ENCODE measurements at regions not wholly inside any gene's neighbourhood (a gene's known extent, or its start where the extent isn't known, plus 50 kb on each side); places are given as distances from the start of the nearest gene placed in this dataset.

DNA sequence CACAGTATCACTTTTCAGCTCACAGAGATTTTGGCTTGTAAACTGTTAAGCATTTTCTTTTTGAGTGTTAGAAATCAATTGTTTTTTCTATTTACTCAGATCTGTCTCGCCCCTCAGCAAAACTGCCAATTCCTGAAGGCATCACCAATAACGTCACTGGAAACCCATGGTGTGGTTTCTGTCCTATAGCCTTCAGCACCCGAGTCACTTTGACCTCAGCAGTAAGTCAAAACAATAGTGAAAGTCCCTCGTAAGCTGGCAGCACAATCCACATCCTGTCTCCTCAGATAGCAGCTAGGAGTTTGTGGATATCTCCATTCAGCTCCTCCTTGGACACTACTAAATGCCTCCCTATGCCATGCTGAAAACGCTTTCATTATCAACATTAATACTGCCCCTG lies 1787.4 kb upstream of the ADGRL3 start:
- H3K4me1 ChIP-seq (ENCODE audit: control insufficient read depth, insufficient read depth, low read length), result no peaks in the 10 kb centered on the region
- CTCF ChIA-PET, result no interaction called here
- no peak overlapping the region for H3K4me2 ChIP-seq (ENCODE audit: control insufficient read depth, insufficient read depth)
- no peaks in the 10 kb centered on the region for H3K27me3 ChIP-seq (replicated peaks in 1 of 2; ENCODE audit: control insufficient read depth in 2 of 2, insufficient read depth in 2 of 2, low read length in 1 of 2)
- no peak overlapping the region for H2AFZ ChIP-seq (ENCODE audit: control insufficient read depth, low read depth, low read length)
- POLR2A ChIA-PET, result no interaction called here
- H3K27ac ChIP-seq (ENCODE audit: control insufficient read depth, insufficient read depth), result no peak overlapping the region
- DNase-seq (ENCODE audit: low read depth, low spot score), result no peak
- RAD21 ChIA-PET (ENCODE audit: unreplicated experiment), result no interaction called here
- no peaks in the 10 kb centered on the region for H4K20me1 ChIP-seq (ENCODE audit: control insufficient read depth, insufficient read depth)
- H3K9ac ChIP-seq (ENCODE audit: control insufficient read depth, insufficient read depth, low read length), result no peak overlapping the region
- no peaks in the 10 kb centered on the region for H3K36me3 ChIP-seq (ENCODE audit: control insufficient read depth in 2 of 2, insufficient read depth in 2 of 2, low read length in 1 of 2)
- BruUV-seq (replicated peaks), result no TSS peak
- no peaks in the 10 kb centered on the region for H3K9me3 ChIP-seq (replicated peaks; ENCODE audit: control insufficient read depth, insufficient read depth, low read length)
- intact Hi-C loops (cut with micrococcal nuclease; ENCODE audit: unreplicated experiment), result no loop called here
- WGBS (ENCODE audit: insufficient coverage, insufficient replicate concordance, low lambda C conversion rate, missing lambda C conversion rate), result 6% methylated on average over 5 of the region's 5 CpGs
- in situ Hi-C loops (cut with MboI), result no loop called here
- SMC1A ChIA-PET (ENCODE audit: uncharacterized antibody, unreplicated experiment), result interaction anchor here (0.7 kb wide), 1 partner anchor 15 kb away, joined by 3 read pairs; no protein-coding TSS in a partner anchor
- no peak for FAIRE-seq
- no peaks in the 10 kb centered on the region for H3K79me2 ChIP-seq (ENCODE audit: control insufficient read depth, insufficient read depth, low read length)
- no peak for ATAC-seq
- no peak overlapping the region for H3K4me3 ChIP-seq
- no peak for TF ChIP-seq RUNX3 (IDR thresholded peaks at IDR 0.05; ENCODE audit: low read length)
- TF ChIP-seq MEF2A (IDR thresholded peaks at IDR 0.05; ENCODE audit: insufficient read depth, low read depth, low read length), result no peak
- no peak for TF ChIP-seq SIN3A (IDR thresholded peaks at IDR 0.05; ENCODE audit: low read depth, low read length)
- no peak for TF ChIP-seq TBL1XR1 (IDR thresholded peaks at IDR 0.05; ENCODE audit: low read depth, low read length)
- no peak for TF ChIP-seq PML (IDR thresholded peaks at IDR 0.05; ENCODE audit: low read length)
- TF ChIP-seq FOXM1 (IDR thresholded peaks at IDR 0.05; ENCODE audit: low read depth, low read length), result no peak
- no peak for TF ChIP-seq EGR1 (IDR thresholded peaks at IDR 0.05; ENCODE audit: borderline replicate concordance in 1 of 2, low read depth in 2 of 2, low read length in 2 of 2)
- TF ChIP-seq HSF1 (IDR thresholded peaks at IDR 0.05; ENCODE audit: low read depth, low read length), result no peak
- TF ChIP-seq, protein P1, sequence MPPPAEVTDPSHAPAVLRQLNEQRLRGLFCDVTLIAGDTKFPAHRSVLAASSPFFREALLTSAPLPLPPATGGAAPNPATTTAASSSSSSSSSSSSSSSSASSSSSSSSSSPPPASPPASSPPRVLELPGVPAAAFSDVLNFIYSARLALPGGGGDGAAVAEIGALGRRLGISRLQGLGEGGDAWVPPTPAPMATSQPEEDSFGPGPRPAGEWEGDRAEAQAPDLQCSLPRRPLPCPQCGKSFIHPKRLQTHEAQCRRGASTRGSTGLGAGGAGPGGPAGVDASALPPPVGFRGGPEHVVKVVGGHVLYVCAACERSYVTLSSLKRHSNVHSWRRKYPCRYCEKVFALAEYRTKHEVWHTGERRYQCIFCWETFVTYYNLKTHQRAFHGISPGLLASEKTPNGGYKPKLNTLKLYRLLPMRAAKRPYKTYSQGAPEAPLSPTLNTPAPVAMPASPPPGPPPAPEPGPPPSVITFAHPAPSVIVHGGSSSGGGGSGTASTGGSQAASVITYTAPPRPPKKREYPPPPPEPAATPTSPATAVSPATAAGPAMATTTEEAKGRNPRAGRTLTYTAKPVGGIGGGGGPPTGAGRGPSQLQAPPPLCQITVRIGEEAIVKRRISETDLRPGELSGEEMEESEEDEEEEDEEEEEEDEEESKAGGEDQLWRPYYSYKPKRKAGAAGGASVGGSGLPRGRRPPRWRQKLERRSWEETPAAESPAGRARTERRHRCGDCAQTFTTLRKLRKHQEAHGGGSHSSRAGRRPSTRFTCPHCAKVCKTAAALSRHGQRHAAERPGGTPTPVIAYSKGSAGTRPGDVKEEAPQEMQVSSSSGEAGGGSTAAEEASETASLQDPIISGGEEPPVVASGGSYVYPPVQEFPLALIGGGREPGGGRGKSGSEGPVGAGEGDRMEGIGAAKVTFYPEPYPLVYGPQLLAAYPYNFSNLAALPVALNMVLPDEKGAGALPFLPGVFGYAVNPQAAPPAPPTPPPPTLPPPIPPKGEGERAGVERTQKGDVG (CRISPR knock-in tag; IDR thresholded peaks at IDR 0.05), result no peak
- no peak for TF ChIP-seq EZH2 (IDR thresholded peaks at IDR 0.05; ENCODE audit: borderline replicate concordance, control insufficient read depth, low read depth, low read length)
- TF ChIP-seq ELK1 (IDR thresholded peaks at IDR 0.05; ENCODE audit: low read depth, low read length), result no peak
- no peak for TF ChIP-seq NR2F1 (conservative IDR thresholded peaks at IDR 0.05)
- no peak for TF ChIP-seq RB1 (IDR thresholded peaks at IDR 0.05; ENCODE audit: borderline replicate concordance)
- TF ChIP-seq SREBF2 (IDR thresholded peaks at IDR 0.05; ENCODE audit: low read length), result no peak
- no peak for TF ChIP-seq ZBTB11 (CRISPR knock-in tag; IDR thresholded peaks at IDR 0.05)
- no peak for TF ChIP-seq NFYB (IDR thresholded peaks at IDR 0.05; ENCODE audit: insufficient read depth, low read depth, low read length)
- TF ChIP-seq SREBF1 (IDR thresholded peaks at IDR 0.05; ENCODE audit: low read length), result no peak

All from GM12878 (cell line).